ENCODE measurements at regions not wholly inside any gene's neighbourhood (a gene's known extent, or its start where the extent isn't known, plus 50 kb on each side); places are given as distances from the start of the nearest gene placed in this dataset.
A peak's percentile ranks its signal among the peaks of the same experiment; 100 is the strongest.

GRCh38 chr2:190785334-190785733 lies 95.3 kb upstream of the GLS start:
- no peak for DNase-seq

GRCh38 chr2:190786404-190787166 lies 94.0 kb upstream of the GLS start:
- no peak for DNase-seq

GRCh38 chr2:190787743-190788235 lies 92.8 kb upstream of the GLS start:
- no peak for DNase-seq

- no peak for DNase-seq
Observed at GRCh38 chr2:190789074-190790004, 91.3 kb upstream of the GLS start.

GRCh38 chr2:190791347-190791975 lies 89.2 kb upstream of the GLS start:
- peak in 1 of 2 donors; percentile 13 for DNase-seq

- DNase-seq: no peak
Observed at GRCh38 chr2:190791976-190792575, 88.5 kb upstream of the GLS start.

GRCh38 chr2:190792956-190793888 lies 87.4 kb upstream of the GLS start:
- no peak for DNase-seq

GRCh38 chr2:190794377-190794776 lies 86.2 kb upstream of the GLS start:
- DNase-seq: no peak

- no peak for DNase-seq
Observed at GRCh38 chr2:190794790-190795189, 85.8 kb upstream of the GLS start.

GRCh38 chr2:190795686-190796085 lies 84.9 kb upstream of the GLS start:
- no peak for DNase-seq

GRCh38 chr2:190799999-190800398 lies 80.6 kb upstream of the GLS start:
- no peak for DNase-seq

GRCh38 chr2:190800528-190800927 lies 80.1 kb upstream of the GLS start:
- DNase-seq: no peak

GRCh38 chr2:190802129-190802528 lies 78.5 kb upstream of the GLS start:
- DNase-seq: no peak

- DNase-seq: no peak
Observed at GRCh38 chr2:190802626-190803209, 77.9 kb upstream of the GLS start.

- DNase-seq: no peak
Observed at GRCh38 chr2:190804182-190804795, 76.3 kb upstream of the GLS start.

GRCh38 chr2:190805126-190805525 lies 75.5 kb upstream of the GLS start:
- DNase-seq: no peak

- no peak for DNase-seq
Observed at GRCh38 chr2:190805843-190806242, 74.8 kb upstream of the GLS start.

- no peak for DNase-seq
Observed at GRCh38 chr2:190807886-190808285, 72.7 kb upstream of the GLS start.

GRCh38 chr2:190809139-190809764 lies 71.4 kb upstream of the GLS start:
- DNase-seq: no peak

- DNase-seq: no peak
Observed at GRCh38 chr2:190809876-190810525, 70.6 kb upstream of the GLS start.
